ENCODE measurements at regions not wholly inside any gene's neighbourhood (a gene's known extent, or its start where the extent isn't known, plus 50 kb on each side); places are given as distances from the start of the nearest gene placed in this dataset.

GRCh38 chr14:56996721-56997399 lies 186.6 kb upstream of the OTX2 start:
- no peak for TF ChIP-seq ZBTB6 (tag by site-specific recombination; IDR thresholded peaks at IDR 0.05)
- TF ChIP-seq ZNF623 (tag by site-specific recombination; IDR thresholded peaks at IDR 0.05) = no peak
- no peak for TF ChIP-seq ZNF830 (tag by site-specific recombination; IDR thresholded peaks at IDR 0.05; ENCODE audit: low read depth)
- TF ChIP-seq, protein P1, sequence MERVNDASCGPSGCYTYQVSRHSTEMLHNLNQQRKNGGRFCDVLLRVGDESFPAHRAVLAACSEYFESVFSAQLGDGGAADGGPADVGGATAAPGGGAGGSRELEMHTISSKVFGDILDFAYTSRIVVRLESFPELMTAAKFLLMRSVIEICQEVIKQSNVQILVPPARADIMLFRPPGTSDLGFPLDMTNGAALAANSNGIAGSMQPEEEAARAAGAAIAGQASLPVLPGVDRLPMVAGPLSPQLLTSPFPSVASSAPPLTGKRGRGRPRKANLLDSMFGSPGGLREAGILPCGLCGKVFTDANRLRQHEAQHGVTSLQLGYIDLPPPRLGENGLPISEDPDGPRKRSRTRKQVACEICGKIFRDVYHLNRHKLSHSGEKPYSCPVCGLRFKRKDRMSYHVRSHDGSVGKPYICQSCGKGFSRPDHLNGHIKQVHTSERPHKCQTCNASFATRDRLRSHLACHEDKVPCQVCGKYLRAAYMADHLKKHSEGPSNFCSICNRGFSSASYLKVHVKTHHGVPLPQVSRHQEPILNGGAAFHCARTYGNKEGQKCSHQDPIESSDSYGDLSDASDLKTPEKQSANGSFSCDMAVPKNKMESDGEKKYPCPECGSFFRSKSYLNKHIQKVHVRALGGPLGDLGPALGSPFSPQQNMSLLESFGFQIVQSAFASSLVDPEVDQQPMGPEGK (tag by site-specific recombination; IDR thresholded peaks at IDR 0.05) = no peak
- TF ChIP-seq, protein P2, sequence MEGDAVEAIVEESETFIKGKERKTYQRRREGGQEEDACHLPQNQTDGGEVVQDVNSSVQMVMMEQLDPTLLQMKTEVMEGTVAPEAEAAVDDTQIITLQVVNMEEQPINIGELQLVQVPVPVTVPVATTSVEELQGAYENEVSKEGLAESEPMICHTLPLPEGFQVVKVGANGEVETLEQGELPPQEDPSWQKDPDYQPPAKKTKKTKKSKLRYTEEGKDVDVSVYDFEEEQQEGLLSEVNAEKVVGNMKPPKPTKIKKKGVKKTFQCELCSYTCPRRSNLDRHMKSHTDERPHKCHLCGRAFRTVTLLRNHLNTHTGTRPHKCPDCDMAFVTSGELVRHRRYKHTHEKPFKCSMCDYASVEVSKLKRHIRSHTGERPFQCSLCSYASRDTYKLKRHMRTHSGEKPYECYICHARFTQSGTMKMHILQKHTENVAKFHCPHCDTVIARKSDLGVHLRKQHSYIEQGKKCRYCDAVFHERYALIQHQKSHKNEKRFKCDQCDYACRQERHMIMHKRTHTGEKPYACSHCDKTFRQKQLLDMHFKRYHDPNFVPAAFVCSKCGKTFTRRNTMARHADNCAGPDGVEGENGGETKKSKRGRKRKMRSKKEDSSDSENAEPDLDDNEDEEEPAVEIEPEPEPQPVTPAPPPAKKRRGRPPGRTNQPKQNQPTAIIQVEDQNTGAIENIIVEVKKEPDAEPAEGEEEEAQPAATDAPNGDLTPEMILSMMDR (tag by site-specific recombination; IDR thresholded peaks at IDR 0.05) = no peak
- TF ChIP-seq, protein P3, sequence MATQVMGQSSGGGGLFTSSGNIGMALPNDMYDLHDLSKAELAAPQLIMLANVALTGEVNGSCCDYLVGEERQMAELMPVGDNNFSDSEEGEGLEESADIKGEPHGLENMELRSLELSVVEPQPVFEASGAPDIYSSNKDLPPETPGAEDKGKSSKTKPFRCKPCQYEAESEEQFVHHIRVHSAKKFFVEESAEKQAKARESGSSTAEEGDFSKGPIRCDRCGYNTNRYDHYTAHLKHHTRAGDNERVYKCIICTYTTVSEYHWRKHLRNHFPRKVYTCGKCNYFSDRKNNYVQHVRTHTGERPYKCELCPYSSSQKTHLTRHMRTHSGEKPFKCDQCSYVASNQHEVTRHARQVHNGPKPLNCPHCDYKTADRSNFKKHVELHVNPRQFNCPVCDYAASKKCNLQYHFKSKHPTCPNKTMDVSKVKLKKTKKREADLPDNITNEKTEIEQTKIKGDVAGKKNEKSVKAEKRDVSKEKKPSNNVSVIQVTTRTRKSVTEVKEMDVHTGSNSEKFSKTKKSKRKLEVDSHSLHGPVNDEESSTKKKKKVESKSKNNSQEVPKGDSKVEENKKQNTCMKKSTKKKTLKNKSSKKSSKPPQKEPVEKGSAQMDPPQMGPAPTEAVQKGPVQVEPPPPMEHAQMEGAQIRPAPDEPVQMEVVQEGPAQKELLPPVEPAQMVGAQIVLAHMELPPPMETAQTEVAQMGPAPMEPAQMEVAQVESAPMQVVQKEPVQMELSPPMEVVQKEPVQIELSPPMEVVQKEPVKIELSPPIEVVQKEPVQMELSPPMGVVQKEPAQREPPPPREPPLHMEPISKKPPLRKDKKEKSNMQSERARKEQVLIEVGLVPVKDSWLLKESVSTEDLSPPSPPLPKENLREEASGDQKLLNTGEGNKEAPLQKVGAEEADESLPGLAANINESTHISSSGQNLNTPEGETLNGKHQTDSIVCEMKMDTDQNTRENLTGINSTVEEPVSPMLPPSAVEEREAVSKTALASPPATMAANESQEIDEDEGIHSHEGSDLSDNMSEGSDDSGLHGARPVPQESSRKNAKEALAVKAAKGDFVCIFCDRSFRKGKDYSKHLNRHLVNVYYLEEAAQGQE (tag by site-specific recombination; IDR thresholded peaks at IDR 0.05) = no peak
- TF ChIP-seq ZEB2 (tag by site-specific recombination; IDR thresholded peaks at IDR 0.05) = no peak
- TF ChIP-seq PRDM1 (tag by site-specific recombination; IDR thresholded peaks at IDR 0.05) = no peak
- no peak for TF ChIP-seq ZNF274 (IDR thresholded peaks at IDR 0.05; ENCODE audit: low read length)
- TF ChIP-seq ZNF274 (tag by site-specific recombination; IDR thresholded peaks at IDR 0.05; ENCODE audit: borderline replicate concordance) = no peak
- TF ChIP-seq ZSCAN30 (tag by site-specific recombination; IDR thresholded peaks at IDR 0.05) = no peak
- TF ChIP-seq, protein P4, sequence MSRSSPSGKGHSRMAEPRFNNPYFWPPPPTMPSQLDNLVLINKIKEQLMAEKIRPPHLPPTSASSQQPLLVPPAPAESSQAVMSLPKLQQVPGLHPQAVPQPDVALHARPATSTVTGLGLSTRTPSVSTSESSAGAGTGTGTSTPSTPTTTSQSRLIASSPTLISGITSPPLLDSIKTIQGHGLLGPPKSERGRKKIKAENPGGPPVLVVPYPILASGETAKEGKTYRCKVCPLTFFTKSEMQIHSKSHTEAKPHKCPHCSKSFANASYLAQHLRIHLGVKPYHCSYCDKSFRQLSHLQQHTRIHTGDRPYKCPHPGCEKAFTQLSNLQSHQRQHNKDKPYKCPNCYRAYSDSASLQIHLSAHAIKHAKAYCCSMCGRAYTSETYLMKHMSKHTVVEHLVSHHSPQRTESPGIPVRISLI (tag by site-specific recombination; IDR thresholded peaks at IDR 0.05) = no peak
- no peak for TF ChIP-seq ZFP37 (tag by site-specific recombination; IDR thresholded peaks at IDR 0.05)
- TF ChIP-seq ZNF18 (tag by site-specific recombination; IDR thresholded peaks at IDR 0.05) = no peak
